ENCODE measurements at regions not wholly inside any gene's neighbourhood (a gene's known extent, or its start where the extent isn't known, plus 50 kb on each side); places are given as distances from the start of the nearest gene placed in this dataset.
"Not testable (repeated sequence)": the region's sequence is repeated elsewhere in the genome, so short reads cannot be mapped to it uniquely, and the experiment has no call there.

GRCh38 chr3:89742546-89742945, 635.1 kb downstream of the EPHA3 start:
- TF ChIP-seq EZH2phosphoT487 (IDR thresholded peaks at IDR 0.05) (no peak), CTCF (IDR thresholded peaks at IDR 0.05) (no peak), EZH2 (IDR thresholded peaks at IDR 0.05) (no peak)
- no peak overlapping the region for H3K4me3 Mint-ChIP-seq
- H4K20me1 ChIP-seq (ENCODE audit: low read depth) = no peaks in the 10 kb centered on the region
- no peaks in the 10 kb centered on the region for H3K27me3 Mint-ChIP-seq (ENCODE audit: insufficient read depth, low read depth)
- H3F3A ChIP-seq (ENCODE audit: low read depth) = no peaks in the 10 kb centered on the region
- H3K9me3 ChIP-seq (ENCODE audit: low read depth) = no peaks in the 10 kb centered on the region
- H3K4me3 ChIP-seq = no peak overlapping the region
- H3K27me3 ChIP-seq = no peaks in the 10 kb centered on the region
- no peak overlapping the region for H3K27ac Mint-ChIP-seq
- H3K4me2 ChIP-seq = no peak overlapping the region
- no peak overlapping the region for H3K27ac ChIP-seq
- H3K4me1 Mint-ChIP-seq = no peaks in the 10 kb centered on the region
- no peaks in the 10 kb centered on the region for H3K79me2 ChIP-seq (ENCODE audit: low read depth)
- no peaks in the 10 kb centered on the region for H3K36me3 ChIP-seq
- H3K36me3 Mint-ChIP-seq = no peaks in the 10 kb centered on the region
- no peak overlapping the region for H3K9ac ChIP-seq
- H3K4me1 ChIP-seq = no peaks in the 10 kb centered on the region
- no peak overlapping the region for H2AFZ ChIP-seq (replicated peaks)
- H3K9me3 Mint-ChIP-seq = peaks cover 4% of the 10 kb centered on the region
- DNase-seq (ENCODE audit: low spot score) = no peak

GRCh38 chr3:89747541-89748278, 640.3 kb downstream of the EPHA3 start:
- not testable (repeated sequence) for H3K4me3 Mint-ChIP-seq, H3K4me2 ChIP-seq

GRCh38 chr3:89762405-89762804, 655.0 kb downstream of the EPHA3 start:
- peaks cover 8% of the 10 kb centered on the region for H3K4me1 Mint-ChIP-seq
- no peaks in the 10 kb centered on the region for H3K36me3 ChIP-seq
- no peak overlapping the region for H3K4me2 ChIP-seq
- no peaks in the 10 kb centered on the region for H3K27me3 ChIP-seq
- no peaks in the 10 kb centered on the region for H3F3A ChIP-seq (ENCODE audit: low read depth)
- no peaks in the 10 kb centered on the region for H3K36me3 Mint-ChIP-seq
- H3K27ac Mint-ChIP-seq = no peak overlapping the region
- no peaks in the 10 kb centered on the region for H4K20me1 ChIP-seq (ENCODE audit: low read depth)
- no peaks in the 10 kb centered on the region for H3K9me3 ChIP-seq (ENCODE audit: low read depth)
- no peaks in the 10 kb centered on the region for H3K79me2 ChIP-seq (ENCODE audit: low read depth)
- H2AFZ ChIP-seq (replicated peaks) = no peak overlapping the region
- H3K9ac ChIP-seq = no peak overlapping the region
- H3K4me3 ChIP-seq = no peak overlapping the region
- H3K27ac ChIP-seq = no peak overlapping the region
- no peak for TF ChIP-seq EZH2 (IDR thresholded peaks at IDR 0.05)
- no peak for TF ChIP-seq EZH2phosphoT487 (IDR thresholded peaks at IDR 0.05)
- TF ChIP-seq CTCF (IDR thresholded peaks at IDR 0.05) = no peak
- peaks cover 7% of the 10 kb centered on the region for H3K4me1 ChIP-seq
- no peaks in the 10 kb centered on the region for H3K27me3 Mint-ChIP-seq (ENCODE audit: insufficient read depth, low read depth)
- DNase-seq (ENCODE audit: low spot score) = no peak
- no peak overlapping the region for H3K4me3 Mint-ChIP-seq
- peaks cover 5% of the 10 kb centered on the region for H3K9me3 Mint-ChIP-seq

More at GRCh38 chr3:89747541-89748278, 640.3 kb downstream of the EPHA3 start:
- H3K9me3 Mint-ChIP-seq = peaks cover 15% of the 10 kb centered on the region
- H2AFZ ChIP-seq (replicated peaks); H3K36me3 ChIP-seq; H3F3A ChIP-seq (ENCODE audit: low read depth); H3K27ac ChIP-seq; H3K79me2 ChIP-seq (ENCODE audit: low read depth); H3K27me3 Mint-ChIP-seq (ENCODE audit: insufficient read depth, low read depth); H3K36me3 Mint-ChIP-seq; H3K9ac ChIP-seq; H3K4me1 ChIP-seq; H3K9me3 ChIP-seq (ENCODE audit: low read depth); DNase-seq (ENCODE audit: low spot score); H3K27ac Mint-ChIP-seq; H3K4me1 Mint-ChIP-seq; H3K4me3 ChIP-seq; H3K27me3 ChIP-seq; H4K20me1 ChIP-seq (ENCODE audit: low read depth): not testable (repeated sequence)

GRCh38 chr3:89783341-89783927, 676.0 kb downstream of the EPHA3 start:
- TF ChIP-seq CTCF (IDR thresholded peaks at IDR 0.05) (no peak), EZH2phosphoT487 (IDR thresholded peaks at IDR 0.05) (no peak), EZH2 (IDR thresholded peaks at IDR 0.05) (no peak)
- Mint-ChIP-seq H3K36me3 (no peaks in the 10 kb centered on the region), H3K9me3 (no peaks in the 10 kb centered on the region), H3K27me3 (ENCODE audit: insufficient read depth, low read depth) (no peaks in the 10 kb centered on the region), H3K4me3 (no peak overlapping the region), H3K4me1 (peaks cover 4% of the 10 kb centered on the region), H3K27ac (no peak overlapping the region)
- Histone ChIP-seq H3K27me3 (no peaks in the 10 kb centered on the region), H3K9ac (no peak overlapping the region), H4K20me1 (ENCODE audit: low read depth) (no peaks in the 10 kb centered on the region), H3K79me2 (ENCODE audit: low read depth) (no peaks in the 10 kb centered on the region), H3K4me3 (no peak overlapping the region), H3K4me1 (no peaks in the 10 kb centered on the region), H3K4me2 (no peak overlapping the region), H3K36me3 (no peaks in the 10 kb centered on the region), H3K27ac (no peak overlapping the region), H3K9me3 (ENCODE audit: low read depth) (no peaks in the 10 kb centered on the region), H3F3A (ENCODE audit: low read depth) (no peaks in the 10 kb centered on the region), H2AFZ (replicated peaks) (no peak overlapping the region)
- no peak for DNase-seq (ENCODE audit: low spot score)

Data from neural progenitor cell (in vitro differentiated cells).